ENCODE measurements at regions not wholly inside any gene's neighbourhood (a gene's known extent, or its start where the extent isn't known, plus 50 kb on each side); places are given as distances from the start of the nearest gene placed in this dataset.
"Not testable (repeated sequence)": the region's sequence is repeated elsewhere in the genome, so short reads cannot be mapped to it uniquely, and the experiment has no call there.

GRCh38 chr14:89514601-89515000, 97.6 kb upstream of the FOXN3 start:
- no peak for DNase-seq

- no peak for DNase-seq
These were observed 92.9 kb upstream of the FOXN3 start for GRCh38 chr14:89509891-89510290.

DNA sequence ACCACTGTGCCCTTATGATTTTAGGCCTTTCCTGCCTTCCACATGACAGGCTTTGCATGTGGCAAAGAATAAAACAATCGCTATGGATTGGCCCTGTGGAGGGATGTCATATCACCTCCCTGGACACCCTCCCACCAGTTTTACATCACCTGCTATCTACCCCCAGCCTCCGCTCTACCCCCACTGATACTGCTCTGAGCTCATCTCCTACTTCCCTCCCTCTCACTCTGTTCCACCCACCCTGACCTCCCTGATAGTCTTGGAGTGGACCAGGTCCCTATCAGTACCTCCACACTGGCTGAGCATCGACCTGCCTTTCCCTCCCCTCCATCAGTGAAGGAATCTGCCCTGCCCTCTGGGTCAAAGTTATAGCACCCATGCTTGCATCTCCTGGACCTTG, 91.8 kb upstream of the FOXN3 start:
- DNase-seq, result no peak

DNA sequence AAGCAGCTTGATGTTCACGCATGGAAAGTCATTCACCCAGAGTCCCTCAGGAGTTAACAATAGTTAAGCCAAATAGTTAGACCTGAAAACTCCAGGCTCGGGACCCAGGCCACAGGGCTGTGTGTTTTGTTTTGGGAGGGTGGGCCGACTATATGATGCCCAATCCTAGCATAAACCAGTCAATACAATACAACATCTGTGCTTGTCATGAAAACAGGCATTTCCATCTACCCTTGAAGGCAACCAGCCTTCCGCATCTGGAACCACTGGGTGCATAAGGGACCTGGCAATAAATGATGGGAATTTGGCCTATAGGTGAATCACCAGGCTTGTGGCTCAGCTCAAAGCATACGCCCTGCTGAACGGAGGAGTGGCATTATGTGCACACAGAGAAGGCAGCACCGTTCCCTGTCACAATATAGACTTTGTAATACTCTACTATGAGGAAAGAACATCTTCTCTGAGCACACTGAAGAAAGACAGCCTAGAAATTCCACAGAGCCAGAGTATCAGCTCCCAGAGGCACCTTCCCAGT, 91.0 kb upstream of the FOXN3 start:
- DNase-seq, result no peak

DNA sequence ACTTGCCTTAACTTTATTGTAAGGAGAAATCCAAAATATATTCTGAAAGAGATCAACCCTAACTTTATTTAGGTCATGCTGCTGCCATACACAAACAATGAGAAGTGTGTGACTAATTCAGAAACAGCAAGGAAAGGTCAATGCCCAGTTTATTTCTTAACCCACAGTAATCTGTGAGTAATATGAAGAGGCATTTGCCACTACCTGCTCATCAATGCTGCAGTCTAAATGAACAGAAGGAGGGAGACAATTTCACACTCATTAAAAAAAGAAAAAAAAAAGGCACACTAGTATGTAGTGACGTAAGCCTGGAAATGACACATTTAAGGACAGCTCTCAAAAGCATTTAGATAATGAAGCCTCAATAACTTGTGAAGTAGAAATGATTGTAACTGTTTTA, 90.5 kb upstream of the FOXN3 start:
- DNase-seq, result no peak

DNA sequence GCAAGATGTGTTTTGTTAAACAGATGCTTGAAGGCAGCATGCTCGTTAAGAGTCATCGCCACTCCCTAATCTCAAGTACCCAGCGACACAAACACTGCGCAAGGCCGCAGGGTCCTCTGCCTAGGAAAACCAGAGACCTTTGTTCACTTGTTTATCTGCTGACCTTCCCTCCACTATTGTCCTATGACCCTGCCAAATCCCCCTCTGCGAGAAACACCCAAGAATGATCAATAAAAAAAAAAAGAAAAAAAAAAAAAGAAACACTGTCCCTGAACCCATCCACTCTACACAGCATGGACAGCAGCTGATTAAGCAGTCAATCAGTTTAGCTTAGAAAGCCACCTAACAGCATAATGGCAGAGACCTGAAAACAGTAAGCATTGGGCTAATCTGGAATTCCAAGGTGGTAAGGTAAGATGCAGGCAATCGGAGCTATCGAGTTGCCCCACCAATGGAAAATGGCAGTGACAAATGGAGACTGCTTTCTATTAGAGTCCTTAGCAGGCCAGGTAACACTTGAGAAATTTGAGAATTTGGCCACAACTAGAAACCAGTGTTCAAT, 89.9 kb upstream of the FOXN3 start:
- DNase-seq, result not testable (repeated sequence)

GRCh38 chr14:89504602-89505313, 87.7 kb upstream of the FOXN3 start:
- no peak for DNase-seq

GRCh38 chr14:89504091-89504490, 87.1 kb upstream of the FOXN3 start:
- DNase-seq, result no peak

GRCh38 chr14:89503431-89503996, 86.5 kb upstream of the FOXN3 start:
- no peak for DNase-seq

DNA sequence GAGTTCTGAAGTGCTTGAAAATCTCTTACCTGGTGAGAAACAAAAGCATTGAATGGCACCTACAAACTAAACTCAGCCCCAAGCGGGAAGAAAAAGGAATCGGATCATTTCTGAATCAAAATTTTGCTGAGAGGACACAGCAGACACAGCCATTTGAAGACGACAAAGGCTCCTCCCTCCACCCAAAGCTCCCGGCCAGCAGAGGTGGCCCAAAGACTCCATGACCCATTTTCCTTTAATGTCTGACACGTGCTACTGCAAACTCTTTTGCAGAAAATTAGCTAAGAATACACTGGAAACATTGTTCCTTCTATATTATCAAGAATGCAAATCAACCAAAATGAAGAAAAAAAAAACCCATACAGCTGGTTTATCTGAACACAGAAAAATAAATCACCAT, 85.9 kb upstream of the FOXN3 start:
- DNase-seq, result no peak

- DNase-seq, result no peak
These were observed 84.3 kb upstream of the FOXN3 start for GRCh38 chr14:89501381-89501780.

DNA sequence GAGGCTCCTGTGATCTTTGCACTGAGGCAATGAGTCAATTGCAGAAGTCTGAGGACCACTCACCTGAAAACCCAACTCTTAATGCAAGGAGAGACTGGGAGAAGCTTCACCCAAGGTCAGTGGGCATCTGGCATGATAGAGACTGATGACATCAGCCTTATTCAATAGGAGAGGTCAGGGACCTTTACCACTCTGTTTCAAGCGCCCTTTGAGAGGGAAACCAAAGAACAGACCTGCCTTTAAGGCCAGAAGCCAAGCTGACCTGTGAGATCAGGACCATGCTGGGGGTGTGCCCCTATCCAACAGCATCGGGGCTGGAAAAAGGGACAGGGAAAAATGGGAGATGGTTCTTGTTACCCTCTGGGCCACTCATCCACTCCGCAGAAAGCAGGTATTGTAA, 83.3 kb upstream of the FOXN3 start:
- DNase-seq, result no peak

DNA sequence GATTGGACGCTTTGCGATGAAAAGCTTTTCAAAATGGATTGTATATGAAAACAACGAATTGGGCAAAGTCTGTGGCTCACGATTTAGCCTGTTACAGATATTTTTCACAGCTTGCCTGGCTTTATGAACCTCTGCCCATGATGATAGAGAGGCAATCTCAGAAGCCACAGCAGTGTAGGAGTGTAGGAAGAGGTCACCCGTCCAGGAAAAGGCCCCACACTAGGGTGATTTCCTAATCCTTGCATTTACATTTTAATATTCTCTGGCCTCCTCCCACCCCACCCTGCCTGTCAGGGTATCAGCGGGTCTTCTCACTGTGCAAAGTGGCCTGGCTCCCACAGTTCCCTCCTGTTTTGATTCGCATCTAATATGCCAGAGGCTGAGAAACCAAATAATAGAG, 81.8 kb upstream of the FOXN3 start:
- no peak for DNase-seq

DNA sequence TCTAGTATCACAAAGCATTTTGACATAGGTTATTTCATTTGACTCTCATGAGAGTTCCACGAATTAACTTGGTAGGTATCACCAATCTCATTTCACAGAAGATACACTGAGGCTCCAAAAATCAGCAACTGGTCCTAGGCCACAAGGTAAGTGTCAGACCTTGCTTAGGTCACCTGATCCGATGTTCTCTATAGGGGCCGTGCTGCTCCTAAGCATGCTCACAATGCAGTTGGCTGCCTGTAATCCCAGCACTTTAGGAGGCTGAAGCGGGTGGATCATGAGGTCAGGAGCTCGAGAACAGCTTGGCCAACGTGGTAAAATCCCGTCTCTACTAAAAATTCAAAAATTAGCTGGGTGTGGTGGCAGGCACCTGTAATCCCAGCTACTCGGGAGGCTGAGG, 78.7 kb upstream of the FOXN3 start:
- DNase-seq, result no peak

- DNase-seq, result no peak
These were observed 77.0 kb upstream of the FOXN3 start for GRCh38 chr14:89493877-89494634.

DNA sequence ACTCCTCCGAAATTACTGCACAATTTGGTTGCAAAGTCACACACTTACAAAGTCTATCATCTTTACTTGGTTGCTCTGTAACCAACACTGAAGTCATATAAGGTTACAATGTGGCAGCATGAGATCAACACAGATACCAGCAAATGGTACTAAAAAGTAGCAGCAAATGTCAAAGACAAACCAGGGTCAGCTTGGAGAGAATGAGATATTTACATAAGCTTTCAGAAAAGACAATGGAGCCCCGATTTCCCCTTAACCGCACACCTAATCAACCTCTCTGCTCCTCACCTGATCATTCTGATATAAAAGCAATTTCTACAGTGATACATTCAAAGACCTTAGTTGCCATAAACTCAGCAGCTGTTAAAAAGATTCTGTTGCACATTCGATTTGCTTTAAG, 76.4 kb upstream of the FOXN3 start:
- DNase-seq, result no peak

DNA sequence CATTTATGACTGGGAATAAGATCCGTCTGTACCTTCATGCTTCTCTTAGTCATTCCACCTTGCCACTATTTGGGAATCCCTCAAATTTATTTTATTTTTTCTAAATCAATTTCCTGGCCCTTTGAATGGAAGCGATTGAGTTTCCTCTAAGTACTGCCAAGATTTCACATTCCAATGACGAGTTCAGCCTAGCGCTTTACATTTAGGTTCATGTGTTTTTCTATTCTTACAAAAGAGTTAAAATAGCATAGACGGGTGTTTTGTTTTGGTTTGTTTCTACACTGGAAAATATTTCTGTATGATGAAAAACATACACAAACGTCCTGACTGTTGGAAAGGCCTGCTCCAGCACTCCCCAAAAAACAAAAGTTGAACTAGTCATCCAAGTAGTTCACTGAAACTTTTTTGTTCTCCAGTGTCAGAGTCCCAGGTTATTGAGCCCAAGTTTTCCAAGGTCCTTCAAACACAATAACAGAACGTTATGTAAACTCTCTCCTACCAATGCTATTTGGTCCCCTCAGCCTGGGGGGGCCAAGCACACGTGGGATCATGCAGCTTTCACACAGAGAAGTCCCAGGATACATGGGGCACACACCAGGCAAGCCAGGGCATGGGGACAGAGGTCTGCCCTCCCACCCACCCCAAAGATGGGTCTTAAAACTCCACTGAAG, 74.8 kb upstream of the FOXN3 start:
- DNase-seq, result no peak

DNA sequence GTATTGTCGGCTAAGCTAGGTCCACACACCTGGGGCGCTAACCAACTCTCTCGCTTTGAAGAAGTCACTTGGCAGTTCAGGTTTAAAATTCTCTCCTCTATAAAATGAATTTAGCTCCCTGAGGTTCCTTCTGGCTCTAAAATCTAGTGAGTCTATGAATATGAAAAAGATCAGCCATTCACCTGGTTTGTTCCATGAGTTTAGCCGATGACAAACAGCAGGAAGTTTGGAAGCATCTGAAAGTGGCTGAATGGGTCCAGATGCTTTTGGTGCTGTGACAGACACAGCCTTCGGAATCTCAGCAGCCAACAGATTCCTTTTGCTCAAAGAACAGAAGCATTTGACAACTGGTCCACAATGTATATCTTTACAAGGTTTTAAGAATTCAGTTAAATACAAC, 73.4 kb upstream of the FOXN3 start:
- DNase-seq, result no peak

- no peak for DNase-seq
These were observed 72.9 kb upstream of the FOXN3 start for GRCh38 chr14:89489761-89490437.

GRCh38 chr14:89486961-89487360, 69.9 kb upstream of the FOXN3 start:
- no peak for DNase-seq

DNA sequence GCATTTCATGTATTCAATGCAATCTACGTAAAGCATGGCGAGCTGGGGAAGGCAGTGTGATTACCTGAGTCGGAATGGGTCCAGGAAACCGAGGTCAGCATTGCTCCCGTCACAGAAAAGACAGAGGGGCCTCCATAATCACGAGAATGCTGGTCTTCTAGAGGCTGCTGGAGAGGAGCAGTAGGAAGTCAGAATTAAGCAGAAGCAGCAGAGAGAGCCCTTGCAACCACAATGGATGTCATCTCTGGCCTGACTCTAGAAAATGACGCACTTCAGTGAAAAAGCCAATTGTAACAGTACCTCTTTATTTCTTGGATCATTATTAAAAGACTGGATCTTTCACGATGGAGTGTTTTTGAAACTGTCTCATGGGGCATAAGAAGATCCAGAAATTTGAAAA, 69.5 kb upstream of the FOXN3 start:
- DNase-seq, result no peak

DNA sequence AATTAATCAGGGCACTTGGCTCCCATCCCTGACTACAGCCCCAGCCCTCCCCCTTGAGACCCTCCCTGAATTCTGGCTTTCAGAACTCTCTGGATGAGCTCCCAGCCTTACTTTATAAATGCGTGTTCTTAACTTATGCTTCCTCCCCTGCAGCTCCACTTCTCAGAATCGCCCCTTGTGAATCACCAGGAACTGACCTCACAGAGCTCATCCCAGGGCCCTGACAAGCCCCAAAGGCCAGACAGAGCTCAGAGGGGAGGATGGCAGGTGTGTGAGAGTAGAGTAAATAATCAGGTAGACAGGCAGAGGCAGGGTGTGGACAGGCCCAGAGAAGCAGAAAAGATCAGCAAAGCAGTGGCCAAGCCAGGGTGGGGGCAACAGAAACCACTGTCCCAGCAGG, 68.2 kb upstream of the FOXN3 start:
- DNase-seq, result no peak

All from stimulated activated CD4-positive, alpha-beta T cell treated with anti-CD3 and anti-CD28 coated beads, Interleukin-4, amount 100 ng/mL, for 4 hours (primary cell).